Endothelial cell of umbilical vein (primary cell): ENCODE measurements at regions not wholly inside any gene's neighbourhood (a gene's known extent, or its start where the extent isn't known, plus 50 kb on each side); places are given as distances from the start of the nearest gene placed in this dataset.

Source experiments
- BruUV-seq: library from RNA; stranded (reverse); fragments of 400-500 nt; replicated peaks from 2 replicates; lab custom pipeline; 2021; lab: Mats Ljungman, UMichigan
- CTCF ChIA-PET: fragments of 300-600, 350-600 bp; sonication (Branson Sonifier 250); formaldehyde crosslinking; loops from one replicate; lab custom pipeline; 2021; ENCODE audit warnings: antibody characterized with exemption, inconsistent platforms; lab: Charles Lee
- POLR2A ChIA-PET: fragments of 300-600, 350-600 bp; sonication (Branson Sonifier 250); formaldehyde crosslinking; loops from one replicate; lab custom pipeline; 2021; ENCODE audit warnings: antibody characterized with exemption, inconsistent platforms; lab: Charles Lee
- DNase-seq: peaks from one replicate; pipeline ENCODE4 v3.0.0-alpha.2; 2011; ENCODE audit warnings: low read depth, low spot score
- FAIRE-seq: peaks from 2 replicates; lab custom pipeline; 2011; peaks lifted over from hg19 to GRCh38; lab: Jason Lieb, UNC
- H2AFZ ChIP-seq: 2 replicates; pipeline ENCODE4 v1.6.0; 2012; ENCODE audit warnings: low read depth, low read length, control low read depth, inconsistent platforms
- H3K27ac ChIP-seq: 2 replicates; pipeline ENCODE4 v1.5.1; 2011; ENCODE audit warnings: low read depth, mild to moderate bottlenecking, control low read depth, low read length, moderate library complexity; ENCODE audit not compliant: insufficient read depth
- H3K27me3 ChIP-seq, 2 experiments: 2 replicates each; pipeline versions ENCODE4 v1.6.0 to v1.6.1; 2011; ENCODE audit warnings: low read length in 2 of 2, mixed read lengths in 1 of 2; ENCODE audit not compliant: control insufficient read depth in 2 of 2, insufficient read depth in 2 of 2
- H3K36me3 ChIP-seq, 2 experiments: 2 replicates in 1 of 2; 3 replicates in 1 of 2; pipeline ENCODE4 v1.5.1; 2011; ENCODE audit warnings: low read length in 2 of 2, mild to moderate bottlenecking in 1 of 2, moderate library complexity in 1 of 2; ENCODE audit not compliant: control insufficient read depth in 2 of 2, insufficient read depth in 2 of 2; ENCODE audit errors: extremely low read depth in 1 of 2
- H3K4me1 ChIP-seq: 3 replicates; pipeline ENCODE4 v1.5.1; 2011; ENCODE audit warnings: mild to moderate bottlenecking, low read length; ENCODE audit not compliant: control insufficient read depth, insufficient read depth; ENCODE audit errors: extremely low read depth
- H3K4me2 ChIP-seq: 2 replicates; pipeline ENCODE4 v1.6.1; 2011; ENCODE audit warnings: low read length, control low read depth, mixed read lengths; ENCODE audit not compliant: insufficient read depth
- H3K4me3 ChIP-seq, 3 experiments: fragments of 200-600 bp in 1 of 3; sonication (generic), shearing (Covaris generic) in 1 of 3; replicated peaks in 1 of 3; 2 replicates each; pipeline ENCODE4 v1.5.1; 2011 to 2016; ENCODE audit warnings: control low read depth in 3 of 3, low read length in 3 of 3, mild to moderate bottlenecking in 2 of 3, inconsistent platforms in 1 of 3, low read depth in 1 of 3, moderate library complexity in 1 of 3; ENCODE audit not compliant: insufficient read depth in 1 of 3
- H3K79me2 ChIP-seq: 2 replicates; pipeline ENCODE4 v1.6.0; 2012; ENCODE audit warnings: low read length, inconsistent platforms; ENCODE audit not compliant: control insufficient read depth, insufficient read depth
- H3K9ac ChIP-seq: replicated peaks from 2 replicates; pipeline ENCODE3; 2011; ENCODE audit warnings: low read length, control low read depth; ENCODE audit not compliant: insufficient read depth; ENCODE audit errors: extremely low read depth
- H3K9me1 ChIP-seq: replicated peaks from 3 replicates; pipeline ENCODE4 v1.6.0; 2011; ENCODE audit warnings: mild to moderate bottlenecking, low read length; ENCODE audit not compliant: control insufficient read depth, insufficient read depth; ENCODE audit errors: extremely low read depth
- H3K9me3 ChIP-seq: replicated peaks from 2 replicates; pipeline ENCODE4 v1.5.1; 2012; ENCODE audit warnings: low read length, inconsistent platforms; ENCODE audit not compliant: control insufficient read depth, insufficient read depth
- H4K20me1 ChIP-seq: replicated peaks from 2 replicates; pipeline ENCODE3; 2011; ENCODE audit warnings: mild to moderate bottlenecking, low read length; ENCODE audit not compliant: control insufficient read depth, insufficient read depth; ENCODE audit errors: extremely low read depth
- CTCF ChIP-seq, 2 donors: IDR thresholded peaks; 1 replicate in 1 of 2; 2 replicates in 1 of 2; pipeline ENCODE4 v1.5.1; 2011; ENCODE audit warnings: low read length in 2 of 2, mild to moderate bottlenecking in 2 of 2, moderate library complexity in 2 of 2, control low read depth in 1 of 2, inconsistent platforms in 1 of 2, low read depth in 1 of 2; ENCODE audit not compliant: insufficient read depth in 1 of 2; ENCODE audit errors: extremely low read depth in 1 of 2
- EZH2 ChIP-seq: IDR thresholded peaks from 2 replicates; pipeline ENCODE4 v1.6.1; 2012; ENCODE audit warnings: borderline replicate concordance, low read depth, mild to moderate bottlenecking, moderate library complexity, low read length, inconsistent platforms; ENCODE audit not compliant: severe bottlenecking
- FOS ChIP-seq: IDR thresholded peaks from 2 replicates; pipeline ENCODE4 v1.6.1; 2011; ENCODE audit warnings: mild to moderate bottlenecking, low read length, moderate library complexity, borderline replicate concordance; ENCODE audit not compliant: insufficient read depth
- GATA2 ChIP-seq: IDR thresholded peaks from 2 replicates; pipeline ENCODE4 v1.7.0; 2011; ENCODE audit warnings: low read depth, mild to moderate bottlenecking, moderate library complexity, mixed read lengths, low read length; ENCODE audit not compliant: insufficient read length, insufficient read depth
- JUN ChIP-seq: IDR thresholded peaks from 2 replicates; pipeline ENCODE4 v1.6.1; 2011; ENCODE audit warnings: borderline replicate concordance, low read depth; ENCODE audit not compliant: insufficient read length, insufficient read depth
- MAX ChIP-seq: IDR thresholded peaks from 2 replicates; pipeline ENCODE4 v1.6.1; 2011; ENCODE audit not compliant: insufficient read depth, insufficient read length
- MYC ChIP-seq: IDR thresholded peaks from one replicate; pipeline ENCODE4 v1.6.1; 2011; ENCODE audit warnings: mild to moderate bottlenecking, low read depth, low read length
- POLR2A ChIP-seq: IDR thresholded peaks from 2 replicates; pipeline ENCODE4 v1.6.1; 2012; ENCODE audit warnings: low read depth, mild to moderate bottlenecking, control low read depth, low read length
- POLR2AphosphoS5 ChIP-seq: IDR thresholded peaks from 2 replicates; pipeline ENCODE4 v1.6.1; 2012; ENCODE audit warnings: low read depth, mild to moderate bottlenecking, control low read depth, low read length, moderate library complexity; ENCODE audit not compliant: insufficient read depth
- dilution Hi-C: fragments of 300-500 bp; cut with MboI; formaldehyde crosslinking; loops from one replicate; pipeline ENCODE4 v1.15.0; 2019; ENCODE audit warnings: low sequenced_read_pairs; ENCODE audit not compliant: extremely low pct_ligation_motif_present
- intact Hi-C: fragments of 100-400 bp; cut with micrococcal nuclease; formaldehyde crosslinking; loops from one replicate; pipeline ENCODE4 v1.10.0; 2022

GRCh38 chr4:174066611-174067205, 216.8 kb downstream of the FBXO8 start:
- Histone ChIP-seq H3K4me1 (no peaks in the 10 kb centered on the region), H3K79me2 (no peaks in the 10 kb centered on the region), H3K4me3 (no peak overlapping the region), H3K9me1 (no peaks in the 10 kb centered on the region), H2AFZ (no peak overlapping the region), H4K20me1 (no peaks in the 10 kb centered on the region), H3K27ac (no peak overlapping the region), H3K4me2 (no peak overlapping the region), H3K9me3 (no peaks in the 10 kb centered on the region), H3K36me3 (no peaks in the 10 kb centered on the region), H3K27me3 (peaks cover 5 to 6% of the 10 kb centered on the region in 2 experiments), H3K9ac (no peak overlapping the region)
- no peak for DNase-seq
- FAIRE-seq = no peak
- dilution Hi-C loops (no loop called here), intact Hi-C loops (no loop called here)
- CTCF ChIA-PET = no interaction called here
- BruUV-seq = no TSS peak
- TF ChIP-seq MAX (no peak), CTCF (IDR thresholded peaks at IDR 0.05; ENCODE audit: extremely low read depth in 1 of 2, insufficient read depth in 1 of 2, low read depth in 1 of 2, low read length in 2 of 2) (no peak), POLR2A (no peak), MYC (no peak), POLR2AphosphoS5 (no peak), JUN (no peak), EZH2 (no peak), FOS (no peak), GATA2 (no peak)
- POLR2A ChIA-PET = no interaction called here
